ENCODE measurements at regions not wholly inside any gene's neighbourhood (a gene's known extent, or its start where the extent isn't known, plus 50 kb on each side); places are given as distances from the start of the nearest gene placed in this dataset.

GRCh38 chr6:170152989-170153388 is 137.9 kb downstream of the DLL1 start:
- TF ChIP-seq CTCF (IDR thresholded peaks at IDR 0.05) (no peak), POLR2A (IDR thresholded peaks at IDR 0.05) (no peak)
